Stimulated activated CD4-positive, alpha-beta T cell treated with anti-CD3 and anti-CD28 coated beads, Interleukin-2, amount 100 ng/mL, for 48 hours (primary cell): ENCODE measurements at regions not wholly inside any gene's neighbourhood (a gene's known extent, or its start where the extent isn't known, plus 50 kb on each side); places are given as distances from the start of the nearest gene placed in this dataset.

ENCODE experiments used
- DNase-seq, 2 donors: peaks; one replicate each; pipeline ENCODE4 v3.0.0-alpha.2; 2020

GRCh38 chr18:29096079-29096770, 919.3 kb upstream of the CDH2 start:
- DNase-seq = no peak

DNA sequence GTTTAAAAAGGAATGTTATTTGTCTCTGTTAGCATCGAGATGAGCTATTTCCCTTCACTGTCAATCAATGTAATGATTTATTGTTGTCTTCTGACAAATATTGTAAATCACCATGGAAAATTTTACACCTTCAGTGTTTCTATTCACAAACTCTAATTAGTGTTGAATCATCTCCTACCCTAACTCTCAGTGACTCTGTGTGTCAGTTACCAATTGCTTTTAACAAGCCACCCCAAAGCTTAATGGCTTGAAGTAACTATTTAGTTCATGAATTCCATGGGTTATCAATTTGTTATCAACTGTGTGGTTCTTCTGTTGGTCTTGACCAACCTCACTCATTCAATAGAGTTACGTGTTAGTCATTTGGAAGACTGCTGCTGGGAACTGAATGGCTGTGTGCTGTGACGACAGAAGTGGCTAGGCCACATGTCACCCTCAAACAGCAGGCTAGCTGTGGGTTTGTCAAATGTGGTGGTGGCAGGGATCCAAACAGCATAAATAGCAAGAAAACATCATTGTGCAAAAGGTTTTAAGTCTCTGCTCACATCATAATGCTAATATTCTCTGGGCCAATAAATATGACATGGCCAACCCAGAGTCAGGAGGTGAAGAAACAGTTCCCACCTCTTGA, 910.8 kb upstream of the CDH2 start:
- DNase-seq = no peak

- no peak for DNase-seq
Measured at GRCh38 chr18:29084120-29084519, 907.2 kb upstream of the CDH2 start.

- DNase-seq = no peak
Measured at GRCh38 chr18:29083545-29083944, 906.6 kb upstream of the CDH2 start.

DNA sequence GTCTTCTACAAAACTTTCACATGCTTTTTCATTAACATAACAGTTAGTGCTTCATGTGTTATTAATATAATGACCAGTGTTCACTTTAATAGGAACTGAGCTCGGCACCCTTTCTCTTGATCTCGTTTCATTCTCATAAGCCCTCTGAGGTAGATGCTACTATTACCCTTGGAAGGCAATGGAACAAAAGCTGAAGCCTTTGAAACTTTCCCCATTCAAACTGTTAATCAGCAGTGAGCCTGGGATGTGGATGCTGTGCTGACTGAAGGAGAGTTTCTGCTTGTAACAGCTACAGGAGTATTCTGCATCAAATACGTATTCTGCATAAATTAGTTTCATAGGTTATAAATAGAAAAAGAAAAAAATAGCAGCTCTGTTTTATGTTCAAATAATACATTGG, 904.0 kb upstream of the CDH2 start:
- no peak for DNase-seq

GRCh38 chr18:29078273-29078672, 901.3 kb upstream of the CDH2 start:
- DNase-seq = no peak

GRCh38 chr18:29077344-29077743, 900.4 kb upstream of the CDH2 start:
- no peak for DNase-seq

DNA sequence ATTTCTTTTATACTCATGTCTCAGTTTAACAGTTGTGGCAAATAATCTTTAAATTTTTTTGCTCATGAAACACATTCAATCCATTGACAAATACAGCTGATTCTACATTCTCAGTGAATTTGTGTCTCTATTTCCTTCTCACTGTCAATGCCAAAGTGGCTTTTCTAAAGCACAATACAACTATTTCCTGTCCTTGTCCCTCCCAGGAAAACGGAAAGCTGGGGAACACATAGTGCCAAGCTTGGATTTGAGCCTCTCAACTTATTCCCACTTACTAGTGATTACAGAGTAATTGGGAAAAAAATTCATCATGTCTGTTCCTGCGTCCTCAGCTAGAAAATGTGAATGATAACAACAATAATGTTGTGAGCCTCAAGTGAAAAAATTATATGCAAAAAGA, 899.7 kb upstream of the CDH2 start:
- no peak for DNase-seq

- DNase-seq = no peak
Measured at GRCh38 chr18:29074147-29074546, 897.2 kb upstream of the CDH2 start.

GRCh38 chr18:29071869-29072268, 894.9 kb upstream of the CDH2 start:
- no peak for DNase-seq

- no peak for DNase-seq
Measured at GRCh38 chr18:29063346-29063745, 886.4 kb upstream of the CDH2 start.

DNA sequence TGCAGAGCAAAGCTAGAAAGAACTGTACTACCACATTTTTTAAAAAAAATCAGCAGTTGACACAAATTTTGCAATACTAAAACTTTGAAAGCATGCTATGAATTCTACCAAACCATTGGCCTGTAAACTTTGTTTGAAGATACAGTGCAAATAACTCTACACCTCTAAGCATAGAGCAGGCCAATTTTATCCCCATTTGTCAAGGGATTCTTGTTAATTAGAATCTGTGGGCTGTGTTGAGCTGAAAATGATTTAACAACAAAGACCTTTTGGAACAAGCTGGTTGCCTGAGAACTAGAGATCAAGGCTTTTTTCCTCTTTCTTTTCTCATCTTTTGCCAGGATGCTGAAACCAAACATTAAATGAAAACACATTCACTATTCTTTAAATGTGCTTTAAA, 886.0 kb upstream of the CDH2 start:
- DNase-seq = no peak

- no peak for DNase-seq
Measured at GRCh38 chr18:29060349-29060748, 883.4 kb upstream of the CDH2 start.

- no peak for DNase-seq
Measured at GRCh38 chr18:29057703-29058102, 880.8 kb upstream of the CDH2 start.

GRCh38 chr18:29056800-29057199, 879.9 kb upstream of the CDH2 start:
- no peak for DNase-seq

DNA sequence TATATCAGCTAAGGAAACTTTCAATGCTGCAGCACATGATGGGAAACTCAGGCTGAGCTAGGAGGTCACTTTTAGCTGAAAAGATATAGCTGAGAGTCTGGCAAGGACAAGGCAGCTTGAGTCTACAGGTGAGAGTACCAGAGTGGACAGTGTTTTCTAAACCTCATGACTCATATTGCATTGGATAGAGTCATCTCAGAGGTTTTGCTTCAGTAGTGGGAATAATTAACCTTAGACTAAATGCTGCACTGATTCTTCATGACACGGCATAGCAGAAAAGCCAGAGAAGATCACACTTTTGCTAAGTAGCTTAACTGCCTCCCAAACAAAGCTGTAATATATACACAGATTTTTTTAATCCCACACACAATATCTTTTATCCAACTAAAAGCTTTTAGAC, 865.0 kb upstream of the CDH2 start:
- no peak for DNase-seq

DNA sequence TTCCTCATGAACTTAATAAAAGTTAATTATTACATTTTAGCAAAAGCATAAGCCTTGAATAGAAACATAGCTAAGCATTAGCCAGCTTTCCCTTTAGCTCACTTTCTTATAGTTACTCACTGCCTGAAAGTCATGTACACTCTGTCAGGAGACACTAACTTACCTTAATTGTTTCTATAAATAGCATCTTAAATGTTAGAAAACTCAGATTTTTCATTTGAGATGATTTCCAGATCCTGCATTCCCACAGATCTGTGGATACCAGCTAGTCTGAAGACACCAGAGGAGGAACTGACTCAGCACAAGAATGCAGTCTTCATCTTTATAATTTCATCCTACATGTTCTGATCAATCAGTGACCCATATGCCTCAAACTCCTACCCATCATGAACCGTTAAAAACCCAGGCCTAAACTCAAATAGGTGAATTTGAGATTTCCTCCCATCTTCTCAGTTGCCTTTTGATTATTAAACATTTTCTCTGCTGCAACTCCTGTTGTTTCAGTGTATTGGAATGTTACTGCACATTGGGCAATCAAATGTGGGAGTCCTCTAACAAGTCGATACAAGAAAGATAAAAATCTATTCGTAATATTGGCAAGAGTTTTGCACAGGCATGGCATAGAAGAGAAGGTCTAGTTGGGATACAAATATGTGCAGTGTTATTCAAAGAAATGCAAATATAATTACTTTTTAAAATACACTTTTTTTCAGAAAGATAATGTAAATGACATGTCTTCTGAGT, 857.4 kb upstream of the CDH2 start:
- no peak for DNase-seq

DNA sequence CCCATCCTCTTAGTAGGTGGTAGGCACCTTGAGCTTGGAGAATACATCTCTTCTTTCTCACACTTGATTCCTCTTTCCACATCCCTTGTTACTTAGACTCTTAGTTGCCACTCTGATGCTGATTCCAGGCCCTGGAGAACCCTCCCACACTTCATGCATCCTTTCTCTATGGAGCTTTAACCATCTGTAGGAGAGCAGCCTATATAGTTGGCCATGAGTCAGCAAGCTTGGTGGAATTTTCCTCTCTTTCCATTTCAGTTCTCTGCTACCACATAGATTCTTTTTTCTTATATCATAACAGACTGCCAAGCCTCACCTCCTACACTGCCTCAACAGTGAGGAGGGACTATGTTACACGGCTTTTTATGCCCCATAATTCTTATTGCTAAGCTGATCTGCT, 851.6 kb upstream of the CDH2 start:
- DNase-seq = no peak

DNA sequence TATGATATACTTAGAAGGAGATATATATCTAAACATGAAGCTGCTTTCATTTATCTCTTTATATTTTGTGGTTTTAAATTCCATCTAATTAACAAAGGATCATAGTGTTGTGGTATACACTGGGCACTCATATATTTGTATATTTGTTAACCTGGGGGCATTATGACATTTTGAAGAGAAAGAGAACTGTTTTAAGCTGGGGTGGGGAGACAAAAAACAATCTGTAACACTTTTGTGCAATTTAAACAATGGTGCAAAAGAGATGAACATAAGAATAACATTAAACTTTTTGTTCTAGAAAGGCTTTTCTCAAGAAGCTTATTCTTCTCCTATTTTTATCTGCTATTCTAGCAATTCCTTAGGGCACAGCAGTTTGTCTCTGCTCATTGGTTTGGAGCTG, 842.0 kb upstream of the CDH2 start:
- no peak for DNase-seq

DNA sequence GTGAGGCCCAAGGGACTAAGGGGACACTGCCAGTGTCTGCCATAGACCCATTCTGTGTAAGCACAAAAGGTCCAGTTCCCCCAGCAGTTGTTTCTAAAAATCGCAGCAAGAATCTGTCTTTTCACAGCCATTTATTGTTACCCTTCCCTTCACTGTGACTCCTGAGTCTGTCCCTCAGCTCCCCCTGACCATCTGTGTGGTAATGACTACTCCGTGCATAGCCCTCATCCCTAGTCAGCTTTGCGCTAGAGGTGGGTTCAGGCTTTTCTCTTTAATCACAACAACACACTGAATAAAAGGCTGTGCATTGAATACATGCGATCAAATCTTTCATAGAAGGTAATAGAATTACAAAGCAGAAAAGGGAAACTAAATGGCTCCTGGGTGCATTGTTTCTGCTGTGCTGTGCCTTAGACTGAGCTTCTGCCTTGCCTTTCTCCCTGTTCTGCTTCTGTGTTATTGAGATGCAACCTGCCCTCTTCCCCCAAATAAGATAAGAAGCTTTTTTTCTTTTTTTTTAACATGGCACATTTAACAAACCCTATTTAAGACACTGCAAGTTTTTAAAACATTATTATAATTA, 836.0 kb upstream of the CDH2 start:
- DNase-seq = no peak

GRCh38 chr18:29012364-29012763, 835.4 kb upstream of the CDH2 start:
- DNase-seq = no peak

DNA sequence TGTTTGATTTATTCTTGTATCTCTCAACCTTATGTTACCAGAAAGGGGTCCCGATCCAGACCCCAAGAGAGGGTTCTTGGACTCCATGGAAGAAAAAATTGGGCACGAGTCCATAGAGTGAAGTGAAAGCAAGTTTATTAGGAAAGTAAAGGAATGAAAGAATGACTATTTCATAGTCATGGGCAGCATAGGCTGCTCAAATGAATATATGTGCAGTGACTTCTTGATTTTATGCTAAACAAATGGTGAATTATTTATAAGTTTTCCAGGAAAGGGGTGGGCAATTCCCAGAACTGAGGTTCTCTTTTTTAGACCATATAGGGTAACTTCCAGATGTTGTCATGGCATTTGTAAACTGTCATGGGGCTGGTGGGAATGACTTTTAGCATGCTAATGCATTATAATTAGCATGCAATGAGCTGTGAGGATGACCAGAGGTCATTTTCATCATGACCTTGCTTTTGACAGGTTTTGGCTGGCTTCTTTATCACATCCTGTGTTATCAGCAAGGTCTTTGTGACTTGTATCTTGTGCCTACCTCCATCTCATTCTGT, 832.4 kb upstream of the CDH2 start:
- DNase-seq = no peak

DNA sequence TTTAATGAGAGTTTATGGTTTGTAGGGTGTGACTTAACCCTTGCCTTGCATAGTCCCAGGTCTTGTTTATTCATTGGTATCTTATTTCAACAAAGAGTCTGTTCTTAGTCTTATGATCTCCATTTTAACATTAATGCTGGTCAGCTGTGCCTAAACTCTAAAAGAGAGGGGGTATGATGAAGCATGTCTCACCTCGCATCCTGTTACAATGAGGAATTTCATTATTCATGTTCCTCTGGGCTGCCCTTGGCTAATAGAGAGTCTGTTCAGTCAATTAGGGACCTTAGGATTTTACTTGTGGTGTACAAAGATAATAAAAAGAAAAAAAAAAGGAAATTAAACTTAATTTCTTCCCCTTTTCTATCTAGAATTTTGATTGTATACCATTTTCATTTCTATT, 831.9 kb upstream of the CDH2 start:
- no peak for DNase-seq
